Fibroblast of upper back skin (primary cell): ENCODE measurements at regions not wholly inside any gene's neighbourhood (a gene's known extent, or its start where the extent isn't known, plus 50 kb on each side); places are given as distances from the start of the nearest gene placed in this dataset.
A peak's percentile ranks its signal among the peaks of the same experiment; 100 is the strongest.
"Not testable (repeated sequence)": the region's sequence is repeated elsewhere in the genome, so short reads cannot be mapped to it uniquely, and the experiment has no call there.

Source experiments
- DNase-seq: peaks from one replicate; pipeline ENCODE4 v3.0.0-alpha.2; 2013

- no peak for DNase-seq
Measured at GRCh38 chr14:22131749-22132476, 457.1 kb downstream of the DAD1 start.

- DNase-seq: no peak
Measured at GRCh38 chr14:22124073-22124613, 450.5 kb upstream of the OR4E1 start.

DNA sequence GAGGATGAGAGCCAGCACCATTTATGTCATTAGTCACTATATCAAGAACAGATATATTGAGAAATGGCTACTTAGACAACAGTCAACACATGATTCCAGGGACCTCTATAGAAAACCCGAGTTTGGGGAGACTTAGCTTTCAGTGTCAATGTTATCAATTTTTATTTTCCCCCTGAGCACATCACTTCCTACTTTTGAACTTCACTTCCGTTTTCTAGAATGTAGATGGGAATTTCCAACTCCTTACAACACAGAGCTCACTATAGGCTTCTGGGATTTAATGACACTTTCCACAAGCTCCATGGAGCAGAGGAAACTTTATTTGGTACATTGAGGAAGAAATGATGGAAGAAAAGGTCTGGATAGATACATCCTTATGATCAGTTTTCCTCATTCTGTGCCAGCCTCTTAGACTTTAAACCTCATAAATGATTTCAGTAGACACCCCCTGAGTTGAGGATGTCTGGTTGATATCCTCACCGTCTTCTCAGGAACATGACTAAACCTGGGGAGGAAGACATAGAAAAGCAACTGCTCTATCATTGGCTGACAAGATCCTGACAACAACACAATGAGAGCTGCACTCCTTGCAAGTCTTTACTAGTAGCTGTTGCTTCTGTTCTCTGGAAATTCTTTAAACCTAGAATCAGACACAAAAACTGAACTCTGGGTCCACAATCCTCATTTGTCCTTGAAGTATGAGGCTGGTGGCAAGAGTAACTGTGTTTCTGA is 449.4 kb upstream of the OR4E1 start:
- DNase-seq: no peak

GRCh38 chr14:22122227-22122818 is 448.7 kb upstream of the OR4E1 start:
- DNase-seq: no peak

- DNase-seq: peak; percentile 59
Measured at GRCh38 chr14:22118899-22119477, 445.4 kb upstream of the OR4E1 start.

DNA sequence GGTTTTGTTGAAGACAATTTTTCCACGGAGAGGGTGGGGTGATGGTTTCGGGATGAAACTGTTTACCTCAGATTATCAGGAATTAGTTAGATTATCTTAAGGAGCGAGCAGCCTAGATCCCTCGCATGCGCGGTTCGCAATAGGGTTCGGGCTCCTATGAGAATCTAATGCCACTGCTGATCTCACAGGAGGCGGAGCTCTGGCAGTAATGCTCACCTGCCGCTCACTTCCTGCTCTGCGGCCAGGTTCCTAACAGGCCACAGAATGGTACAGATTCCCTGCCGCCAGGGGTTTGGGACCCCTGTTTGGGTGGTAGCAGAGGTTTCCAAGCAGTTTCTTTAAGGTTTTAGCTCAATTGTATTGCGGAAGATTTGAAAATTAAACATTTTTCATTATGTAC is 439.8 kb upstream of the OR4E1 start:
- DNase-seq: no peak

GRCh38 chr14:22112004-22112403 is 438.4 kb upstream of the OR4E1 start:
- no peak for DNase-seq

DNA sequence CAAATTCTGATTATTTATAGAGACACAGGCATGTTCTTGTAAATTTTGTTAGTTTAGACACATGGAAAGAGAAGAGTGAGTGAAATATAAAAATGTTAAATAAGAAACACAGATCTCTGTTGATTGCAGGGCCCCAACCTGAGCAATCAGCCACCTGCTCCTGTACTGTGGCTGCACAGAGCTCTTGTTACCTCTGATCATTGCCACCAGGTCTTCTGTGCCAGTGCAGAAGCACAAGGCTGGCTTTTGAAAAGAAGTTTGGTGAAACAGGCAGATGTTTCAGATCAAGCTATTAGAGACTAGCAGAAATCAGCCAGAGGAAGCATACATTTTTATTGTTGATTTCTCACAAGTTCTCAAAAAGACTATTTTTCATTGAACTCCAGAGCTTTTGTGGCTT is 434.1 kb upstream of the OR4E1 start:
- no peak for DNase-seq

- DNase-seq: no peak
Measured at GRCh38 chr14:22106700-22107697, 433.4 kb upstream of the OR4E1 start.

DNA sequence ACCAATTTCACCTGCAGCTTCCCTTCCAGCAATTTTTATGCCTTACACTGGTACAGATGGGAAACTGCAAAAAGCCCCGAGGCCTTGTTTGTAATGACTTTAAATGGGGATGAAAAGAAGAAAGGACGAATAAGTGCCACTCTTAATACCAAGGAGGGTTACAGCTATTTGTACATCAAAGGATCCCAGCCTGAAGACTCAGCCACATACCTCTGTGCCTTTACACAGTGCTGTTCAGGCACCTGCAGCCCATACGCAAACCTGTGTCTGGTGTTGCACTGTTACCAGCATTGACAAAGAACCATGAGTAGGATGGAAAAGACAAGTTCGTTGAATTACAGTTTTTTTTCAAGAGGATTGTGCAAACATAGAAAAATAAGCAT is 432.0 kb upstream of the OR4E1 start:
- DNase-seq: no peak

DNA sequence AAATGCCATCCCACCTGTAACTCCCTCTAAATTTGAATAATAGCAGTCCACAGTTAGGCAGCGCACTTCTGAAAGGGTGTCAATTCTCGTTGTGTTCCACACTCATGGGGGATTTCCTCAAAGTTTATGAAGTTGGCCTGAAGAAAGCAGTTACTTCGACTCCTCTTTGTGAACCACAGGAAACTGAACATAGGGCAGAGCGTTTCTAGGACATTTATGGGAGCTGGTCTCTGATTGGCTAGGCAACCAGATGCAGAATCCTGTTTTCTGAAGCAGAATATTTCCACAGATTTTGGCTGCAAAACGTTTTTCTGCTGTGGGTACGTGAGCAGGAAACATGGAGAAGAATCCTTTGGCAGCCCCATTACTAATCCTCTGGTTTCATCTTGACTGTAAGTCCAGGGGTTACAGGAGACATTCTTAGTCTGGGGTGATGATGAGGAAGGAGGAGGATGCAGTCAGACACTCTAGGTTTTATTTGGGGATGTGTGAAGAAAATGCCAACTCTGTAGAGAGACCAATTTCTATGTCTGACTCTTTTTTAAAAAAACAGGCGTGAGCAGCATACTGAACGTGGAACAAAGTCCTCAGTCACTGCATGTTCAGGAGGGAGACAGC is 431.5 kb upstream of the OR4E1 start:
- no peak for DNase-seq

DNA sequence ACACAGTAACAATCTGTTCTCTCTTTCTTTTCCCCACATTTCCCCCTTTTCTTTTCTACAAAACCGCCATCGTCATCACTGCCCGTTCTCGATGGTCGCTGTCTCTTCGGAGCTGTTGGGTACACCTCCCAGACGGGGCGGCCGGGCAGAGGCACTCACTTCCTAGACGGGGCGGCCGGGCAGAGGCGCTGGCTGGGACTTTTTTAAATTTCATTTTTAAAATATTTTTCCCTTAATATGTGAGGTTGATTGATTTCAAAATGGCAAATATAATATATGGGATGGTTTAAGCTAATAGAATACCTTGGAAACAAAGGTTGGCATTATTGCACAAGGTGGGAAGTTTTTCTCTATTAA is 427.1 kb upstream of the OR4E1 start:
- not testable (repeated sequence) for DNase-seq

DNA sequence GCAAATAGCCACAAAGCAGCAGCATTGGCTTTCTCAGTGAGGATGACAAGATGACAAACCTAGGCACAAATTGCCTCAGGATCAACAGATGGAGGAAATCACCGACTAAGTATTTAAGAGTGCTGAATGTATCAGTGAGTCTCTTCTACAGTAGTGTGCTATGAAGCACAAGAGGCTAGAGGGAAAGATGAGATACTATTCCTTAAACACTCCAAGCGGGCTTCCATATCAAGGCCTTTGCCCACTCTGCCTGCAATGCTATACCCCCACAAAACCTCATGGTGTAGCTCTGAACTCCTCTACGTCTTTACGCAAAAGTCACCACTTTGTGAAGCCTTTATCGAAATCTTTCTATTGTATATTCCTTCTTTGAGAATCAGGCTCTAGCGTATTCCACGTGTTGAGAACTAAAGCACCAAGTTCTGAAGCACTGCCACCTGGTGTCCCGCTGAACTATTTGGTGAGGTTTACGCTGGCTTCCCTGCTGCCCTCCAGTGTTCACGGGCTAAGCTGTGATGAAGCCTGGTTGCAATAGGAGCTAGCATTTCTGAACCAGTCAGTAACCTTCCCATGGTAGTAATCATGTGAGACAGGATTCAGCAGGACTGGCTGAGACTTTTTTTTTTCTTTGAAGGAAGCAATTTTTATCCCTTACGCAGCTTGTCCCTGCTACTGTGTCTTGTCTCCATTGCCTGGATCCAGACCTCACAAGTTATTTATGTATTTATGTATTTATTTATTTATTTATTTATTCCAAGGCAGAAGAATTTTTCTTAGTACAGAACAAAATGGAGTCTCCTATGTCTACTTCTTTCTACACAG is 426.5 kb upstream of the OR4E1 start:
- DNase-seq: peak; percentile 39

- DNase-seq: no peak
Measured at GRCh38 chr14:22098435-22098834, 424.8 kb upstream of the OR4E1 start.

DNA sequence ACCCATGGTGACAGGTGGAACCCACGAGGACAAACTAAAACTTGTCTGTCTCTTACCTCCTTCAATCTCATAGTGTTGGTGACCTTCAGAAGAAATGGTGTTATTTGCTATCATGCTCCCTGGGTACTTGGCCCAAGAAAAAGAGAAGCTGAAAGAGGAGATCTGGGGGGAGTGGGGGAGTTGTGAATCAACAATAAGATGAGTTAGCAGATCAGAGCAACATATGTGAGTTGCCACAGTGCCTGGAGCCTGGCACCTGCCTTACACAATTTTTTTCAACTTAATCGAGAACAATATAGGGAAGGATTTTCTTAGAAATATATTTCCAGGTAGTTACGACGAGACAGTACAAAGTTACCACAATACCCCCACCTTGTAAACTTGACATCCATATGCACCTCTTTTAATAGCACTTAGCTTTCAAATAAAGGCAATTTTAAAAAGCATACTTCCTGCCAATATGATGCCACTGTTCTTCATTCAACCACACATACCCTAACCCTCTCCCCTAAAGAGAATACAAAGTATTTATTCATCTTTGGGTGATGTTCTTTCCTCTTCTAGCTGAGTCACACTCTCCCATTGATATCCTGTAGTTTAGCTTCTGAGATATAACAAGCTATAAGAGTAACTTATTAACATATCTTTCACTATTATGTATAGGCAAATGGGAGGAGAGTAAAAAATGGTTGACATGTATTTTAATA is 424.1 kb upstream of the OR4E1 start:
- no peak for DNase-seq

GRCh38 chr14:22097072-22097471 is 423.5 kb upstream of the OR4E1 start:
- DNase-seq: no peak

DNA sequence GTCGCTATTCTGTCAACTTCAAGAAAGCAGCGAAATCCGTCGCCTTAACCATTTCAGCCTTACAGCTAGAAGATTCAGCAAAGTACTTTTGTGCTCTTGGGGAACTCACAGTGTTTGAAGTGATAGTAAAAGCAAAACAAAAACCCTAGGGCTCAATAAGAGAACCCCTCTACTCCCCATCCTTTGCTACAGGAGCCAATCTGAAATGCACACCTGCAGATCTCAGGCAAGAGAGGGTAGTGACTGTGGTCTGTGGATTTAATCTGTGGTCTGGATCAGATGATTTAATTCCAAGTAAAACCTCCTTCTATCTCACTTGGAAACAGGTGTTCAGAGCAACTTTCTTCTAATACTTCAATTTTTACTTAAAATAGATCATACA is 422.9 kb upstream of the OR4E1 start:
- DNase-seq: no peak

GRCh38 chr14:22095860-22096513 is 422.4 kb upstream of the OR4E1 start:
- no peak for DNase-seq

GRCh38 chr14:22089940-22090339 is 416.3 kb upstream of the OR4E1 start:
- DNase-seq: no peak
